ENCODE measurements at regions not wholly inside any gene's neighbourhood (a gene's known extent, or its start where the extent isn't known, plus 50 kb on each side); places are given as distances from the start of the nearest gene placed in this dataset.

DNA sequence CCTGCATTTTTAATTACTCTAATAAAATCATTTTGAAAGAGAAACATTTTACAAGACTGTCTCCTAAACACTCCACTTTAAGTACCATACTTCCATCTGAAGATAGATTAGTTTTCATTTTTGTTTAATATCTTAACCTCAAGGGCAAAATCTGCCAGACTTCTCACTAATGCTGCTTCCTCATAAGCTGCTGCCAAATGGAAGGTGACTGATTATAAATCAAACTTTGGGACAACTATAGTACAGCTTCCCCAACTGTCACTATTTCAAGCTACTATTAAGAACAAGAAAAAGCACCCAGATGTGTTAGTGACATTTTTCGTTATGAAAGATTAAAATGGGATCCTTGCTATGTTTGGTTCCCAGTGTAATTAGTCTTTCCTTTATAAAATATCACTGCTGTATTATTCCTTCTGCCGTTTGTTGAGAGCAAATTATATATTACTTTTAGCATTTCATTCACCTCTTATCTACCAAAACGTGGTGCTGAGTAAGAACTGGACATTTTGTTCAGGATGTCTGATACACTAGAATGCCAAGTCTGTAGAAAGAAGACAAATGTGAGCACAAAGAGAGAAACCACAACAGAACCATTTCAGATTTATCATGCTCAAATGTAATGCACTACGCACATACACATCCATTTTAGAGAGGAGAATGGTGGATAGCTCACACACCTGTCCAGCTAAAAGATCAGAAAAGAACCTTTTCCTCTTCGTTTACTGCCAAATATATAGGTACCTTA is 312.2 kb upstream of the C11orf87 start:
- no peak for DNase-seq (ENCODE audit: low read depth)
- H3K4me3 ChIP-seq (ENCODE audit: low read depth, low read length), result no peak overlapping the region
- H3K36me3 ChIP-seq (ENCODE audit: control insufficient read depth, insufficient read depth, low read length), result no peaks in the 10 kb centered on the region
- no peak for FAIRE-seq
- TF ChIP-seq, protein P1, sequence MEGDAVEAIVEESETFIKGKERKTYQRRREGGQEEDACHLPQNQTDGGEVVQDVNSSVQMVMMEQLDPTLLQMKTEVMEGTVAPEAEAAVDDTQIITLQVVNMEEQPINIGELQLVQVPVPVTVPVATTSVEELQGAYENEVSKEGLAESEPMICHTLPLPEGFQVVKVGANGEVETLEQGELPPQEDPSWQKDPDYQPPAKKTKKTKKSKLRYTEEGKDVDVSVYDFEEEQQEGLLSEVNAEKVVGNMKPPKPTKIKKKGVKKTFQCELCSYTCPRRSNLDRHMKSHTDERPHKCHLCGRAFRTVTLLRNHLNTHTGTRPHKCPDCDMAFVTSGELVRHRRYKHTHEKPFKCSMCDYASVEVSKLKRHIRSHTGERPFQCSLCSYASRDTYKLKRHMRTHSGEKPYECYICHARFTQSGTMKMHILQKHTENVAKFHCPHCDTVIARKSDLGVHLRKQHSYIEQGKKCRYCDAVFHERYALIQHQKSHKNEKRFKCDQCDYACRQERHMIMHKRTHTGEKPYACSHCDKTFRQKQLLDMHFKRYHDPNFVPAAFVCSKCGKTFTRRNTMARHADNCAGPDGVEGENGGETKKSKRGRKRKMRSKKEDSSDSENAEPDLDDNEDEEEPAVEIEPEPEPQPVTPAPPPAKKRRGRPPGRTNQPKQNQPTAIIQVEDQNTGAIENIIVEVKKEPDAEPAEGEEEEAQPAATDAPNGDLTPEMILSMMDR (IDR thresholded peaks at IDR 0.05; ENCODE audit: insufficient read depth, low read length, severe bottlenecking), result no peak
- H3K27me3 ChIP-seq (ENCODE audit: control insufficient read depth, insufficient read depth, low read length), result no peaks in the 10 kb centered on the region

DNA sequence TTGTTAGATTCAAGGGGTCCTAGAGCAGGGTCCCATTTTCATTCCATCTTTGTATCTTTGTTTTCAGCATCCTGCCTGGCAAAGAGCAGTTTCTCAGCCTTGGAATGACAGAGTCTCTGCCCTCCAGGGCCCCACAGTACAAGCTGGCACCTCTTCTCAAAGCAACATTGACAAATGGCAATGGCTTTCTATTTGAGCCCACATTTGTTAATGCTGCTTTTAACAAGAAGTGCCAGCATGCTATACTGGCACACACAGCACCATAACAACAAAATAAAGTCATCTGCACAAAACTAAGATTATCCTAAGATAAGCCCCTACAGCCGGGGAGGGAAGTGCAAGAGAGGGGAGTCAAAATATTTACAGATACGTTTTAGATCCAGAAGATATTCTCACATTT is 309.7 kb upstream of the C11orf87 start:
- FAIRE-seq (no peak), DNase-seq (ENCODE audit: low read depth) (no peak)
- Histone ChIP-seq H3K27me3 (ENCODE audit: control insufficient read depth, insufficient read depth, low read length) (no peaks in the 10 kb centered on the region), H3K4me3 (ENCODE audit: low read depth, low read length) (no peak overlapping the region), H3K36me3 (ENCODE audit: control insufficient read depth, insufficient read depth, low read length) (no peaks in the 10 kb centered on the region)
- TF ChIP-seq, protein P1 (IDR thresholded peaks at IDR 0.05; ENCODE audit: insufficient read depth, low read length, severe bottlenecking), result no peak

DNA sequence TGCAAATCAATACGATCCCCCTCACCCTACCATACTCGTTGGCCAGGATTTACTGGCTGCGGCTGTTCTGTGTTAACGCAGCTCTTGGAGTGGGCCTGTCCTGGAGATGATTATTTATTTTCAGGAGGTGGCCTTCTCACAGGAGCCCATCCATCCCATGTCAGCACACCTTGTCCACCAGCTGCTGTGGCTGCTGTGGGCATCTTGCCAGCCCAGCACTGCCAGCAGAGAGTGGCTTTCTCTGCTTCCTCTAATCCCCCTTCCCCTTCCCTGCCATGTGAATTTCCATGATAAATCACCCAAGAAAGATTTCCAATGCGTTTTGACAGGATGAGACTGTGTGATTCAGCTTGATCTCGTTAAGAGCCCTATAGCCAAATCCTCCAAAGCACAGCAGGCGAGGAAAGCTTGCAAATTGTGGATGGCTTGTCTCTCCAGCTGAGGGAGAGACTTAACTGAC is 309.1 kb upstream of the C11orf87 start:
- FAIRE-seq, result no peak
- Histone ChIP-seq H3K36me3 (ENCODE audit: control insufficient read depth, insufficient read depth, low read length) (no peaks in the 10 kb centered on the region), H3K4me3 (ENCODE audit: low read depth, low read length) (no peak overlapping the region), H3K27me3 (ENCODE audit: control insufficient read depth, insufficient read depth, low read length) (no peaks in the 10 kb centered on the region)
- TF ChIP-seq, protein P1 (IDR thresholded peaks at IDR 0.05; ENCODE audit: insufficient read depth, low read length, severe bottlenecking), result no peak
- DNase-seq (ENCODE audit: low read depth), result no peak

DNA sequence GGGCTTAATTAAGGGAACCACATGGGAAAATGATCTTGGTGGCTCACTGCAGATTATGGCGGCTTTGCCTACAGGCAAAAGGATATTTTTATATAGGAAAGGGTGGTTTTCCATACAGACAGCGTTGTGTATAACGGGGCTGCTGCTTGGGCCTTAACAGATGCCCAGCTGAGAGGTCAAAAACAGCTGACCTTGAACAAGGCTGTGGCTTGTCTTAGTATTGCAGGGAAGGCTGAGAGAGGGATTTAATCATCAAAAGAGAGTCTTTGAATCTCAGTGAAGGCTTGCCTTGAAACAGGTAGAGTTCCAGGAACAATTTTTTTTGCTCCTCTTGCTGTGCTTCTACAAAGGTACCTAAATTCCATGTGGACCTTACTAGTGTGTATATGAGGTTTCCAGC is 301.6 kb upstream of the C11orf87 start:
- Histone ChIP-seq H3K27me3 (ENCODE audit: control insufficient read depth, insufficient read depth, low read length) (no peaks in the 10 kb centered on the region), H3K4me3 (ENCODE audit: low read depth, low read length) (no peak overlapping the region), H3K36me3 (ENCODE audit: control insufficient read depth, insufficient read depth, low read length) (no peaks in the 10 kb centered on the region)
- no peak for FAIRE-seq
- no peak for DNase-seq (ENCODE audit: low read depth)
- TF ChIP-seq, protein P1 (IDR thresholded peaks at IDR 0.05; ENCODE audit: insufficient read depth, low read length, severe bottlenecking), result no peak

DNA sequence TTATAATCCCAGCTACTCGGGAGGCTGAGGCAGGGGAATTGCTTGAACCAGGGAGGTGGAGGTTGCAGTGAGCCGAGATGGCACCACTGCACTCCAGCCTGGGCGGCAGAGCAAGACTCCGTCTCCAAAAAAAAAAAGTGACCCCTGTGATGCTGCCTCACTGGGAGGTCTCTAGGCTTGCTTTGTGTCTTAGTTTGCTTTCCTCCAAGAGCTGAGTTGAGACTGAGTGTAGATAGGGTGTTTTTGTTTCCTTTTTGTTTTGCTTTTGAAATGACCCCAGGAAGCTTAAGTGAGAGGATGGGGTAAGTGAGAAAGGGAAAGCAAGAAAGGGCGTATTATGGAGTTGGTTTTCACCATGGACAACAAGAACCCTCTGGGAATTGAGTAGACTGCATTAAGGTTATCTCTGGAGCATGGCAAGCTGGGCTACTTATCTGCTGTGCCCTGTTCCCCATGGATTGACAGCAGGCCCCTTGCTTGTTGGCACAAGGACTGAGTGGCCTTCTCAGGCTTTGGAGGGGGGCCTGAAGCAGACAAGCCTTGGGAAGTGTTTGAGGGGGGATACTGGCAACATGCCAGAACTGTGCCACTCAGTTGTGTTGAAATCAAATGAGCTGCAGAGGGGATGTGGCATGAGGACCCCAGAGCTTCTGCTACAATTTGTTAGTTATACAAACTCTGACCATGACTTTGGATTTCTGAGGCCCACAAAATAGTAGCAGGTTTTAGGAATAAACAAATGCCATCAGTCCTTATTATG is 300.6 kb upstream of the C11orf87 start:
- Histone ChIP-seq H3K4me3 (ENCODE audit: low read depth, low read length) (no peak overlapping the region), H3K36me3 (ENCODE audit: control insufficient read depth, insufficient read depth, low read length) (no peaks in the 10 kb centered on the region), H3K27me3 (ENCODE audit: control insufficient read depth, insufficient read depth, low read length) (no peaks in the 10 kb centered on the region)
- TF ChIP-seq, protein P1 (IDR thresholded peaks at IDR 0.05; ENCODE audit: insufficient read depth, low read length, severe bottlenecking), result no peak
- DNase-seq (ENCODE audit: low read depth) (no peak), FAIRE-seq (no peak)
